SK-N-DZ (cell line): ENCODE measurements at regions not wholly inside any gene's neighbourhood (a gene's known extent, or its start where the extent isn't known, plus 50 kb on each side); places are given as distances from the start of the nearest gene placed in this dataset.
"Not testable (repeated sequence)": the region's sequence is repeated elsewhere in the genome, so short reads cannot be mapped to it uniquely, and the experiment has no call there.

Source experiments
- DNase-seq: peaks from one replicate; pipeline ENCODE4 v3.0.0-alpha.2; 2015; ENCODE audit warnings: low spot score

GRCh38 chr6:120930500-120930899 is 403.8 kb downstream of the TBC1D32 start:
- DNase-seq: not testable (repeated sequence)

- no peak for DNase-seq
Observed at GRCh38 chr6:120924214-120924613, 410.1 kb downstream of the TBC1D32 start.

- no peak for DNase-seq
Observed at GRCh38 chr6:120918137-120918536, 416.1 kb downstream of the TBC1D32 start.

GRCh38 chr6:120916844-120917243 is 417.4 kb downstream of the TBC1D32 start:
- DNase-seq: no peak

GRCh38 chr6:120913486-120913885 is 420.8 kb downstream of the TBC1D32 start:
- no peak for DNase-seq

- DNase-seq: no peak
Observed at GRCh38 chr6:120908767-120909166, 425.5 kb downstream of the TBC1D32 start.

- DNase-seq: no peak
Observed at GRCh38 chr6:120903836-120904235, 430.4 kb downstream of the TBC1D32 start.

GRCh38 chr6:120899932-120900331 is 434.3 kb downstream of the TBC1D32 start:
- no peak for DNase-seq

- DNase-seq: no peak
Observed at GRCh38 chr6:120894077-120894476, 440.2 kb downstream of the TBC1D32 start.

GRCh38 chr6:120876931-120877330 is 457.3 kb downstream of the TBC1D32 start:
- no peak for DNase-seq

GRCh38 chr6:120876424-120876823 is 457.9 kb downstream of the TBC1D32 start:
- DNase-seq: no peak

GRCh38 chr6:120875900-120876299 is 458.4 kb downstream of the TBC1D32 start:
- no peak for DNase-seq

- DNase-seq: no peak
Observed at GRCh38 chr6:120874422-120874821, 459.9 kb downstream of the TBC1D32 start.

GRCh38 chr6:120873125-120873865 is 461.0 kb downstream of the TBC1D32 start:
- no peak for DNase-seq

- no peak for DNase-seq
Observed at GRCh38 chr6:120872262-120872578, 462.1 kb downstream of the TBC1D32 start.

GRCh38 chr6:120871416-120872261 is 462.6 kb downstream of the TBC1D32 start:
- DNase-seq: peak; percentile 23

- no peak for DNase-seq
Observed at GRCh38 chr6:120869397-120869796, 464.9 kb downstream of the TBC1D32 start.

- DNase-seq: no peak
Observed at GRCh38 chr6:120857422-120857821, 476.9 kb downstream of the TBC1D32 start.

GRCh38 chr6:120854583-120854982 is 479.7 kb downstream of the TBC1D32 start:
- no peak for DNase-seq

GRCh38 chr6:120853489-120853888 is 480.8 kb downstream of the TBC1D32 start:
- DNase-seq: peak; percentile 19

GRCh38 chr6:120852293-120852849 is 481.9 kb downstream of the TBC1D32 start:
- DNase-seq: no peak

- peak; percentile 35 for DNase-seq
Observed at GRCh38 chr6:120826253-120826652, 508.0 kb downstream of the TBC1D32 start.

GRCh38 chr6:120816794-120817193 is 517.5 kb downstream of the TBC1D32 start:
- DNase-seq: no peak
